NCI-H2081 (cell line): ENCODE measurements at regions not wholly inside any gene's neighbourhood (a gene's known extent, or its start where the extent isn't known, plus 50 kb on each side); places are given as distances from the start of the nearest gene placed in this dataset.
"Not testable (repeated sequence)": the region's sequence is repeated elsewhere in the genome, so short reads cannot be mapped to it uniquely, and the experiment has no call there.

Experiments
- DNase-seq, 2 experiments: peaks; one replicate each; lab custom pipeline; 2025; lab: John Stamatoyannopoulos, UW

DNA sequence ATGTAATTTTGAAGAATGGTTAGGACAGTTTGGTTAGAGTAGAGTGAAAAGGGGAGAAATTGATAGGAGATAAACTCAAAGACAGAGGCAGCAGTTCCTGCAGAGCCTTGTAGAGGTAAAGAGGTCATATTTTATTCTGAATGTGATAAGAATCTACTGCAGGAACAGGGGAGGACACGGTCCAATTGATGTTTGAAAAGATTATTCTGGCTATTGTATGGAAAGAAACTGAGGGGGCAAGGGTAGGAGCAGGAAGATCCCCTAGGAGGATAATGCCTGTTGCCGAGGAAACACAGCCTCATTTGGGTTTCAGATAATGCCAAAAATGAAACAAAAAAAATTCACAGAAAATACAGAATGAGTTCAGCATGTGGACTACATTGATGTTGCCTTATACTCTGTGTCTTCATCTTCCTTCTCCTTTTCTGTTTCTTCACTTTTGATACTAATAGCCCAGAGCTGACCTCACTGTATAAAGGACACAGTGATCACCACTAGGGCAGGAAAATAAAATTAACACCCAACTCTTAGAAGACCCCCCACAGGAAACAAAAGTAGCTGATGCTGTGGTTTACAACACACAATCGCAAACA is 454.6 kb upstream of the UBE2E2 start:
- DNase-seq, result no peak

DNA sequence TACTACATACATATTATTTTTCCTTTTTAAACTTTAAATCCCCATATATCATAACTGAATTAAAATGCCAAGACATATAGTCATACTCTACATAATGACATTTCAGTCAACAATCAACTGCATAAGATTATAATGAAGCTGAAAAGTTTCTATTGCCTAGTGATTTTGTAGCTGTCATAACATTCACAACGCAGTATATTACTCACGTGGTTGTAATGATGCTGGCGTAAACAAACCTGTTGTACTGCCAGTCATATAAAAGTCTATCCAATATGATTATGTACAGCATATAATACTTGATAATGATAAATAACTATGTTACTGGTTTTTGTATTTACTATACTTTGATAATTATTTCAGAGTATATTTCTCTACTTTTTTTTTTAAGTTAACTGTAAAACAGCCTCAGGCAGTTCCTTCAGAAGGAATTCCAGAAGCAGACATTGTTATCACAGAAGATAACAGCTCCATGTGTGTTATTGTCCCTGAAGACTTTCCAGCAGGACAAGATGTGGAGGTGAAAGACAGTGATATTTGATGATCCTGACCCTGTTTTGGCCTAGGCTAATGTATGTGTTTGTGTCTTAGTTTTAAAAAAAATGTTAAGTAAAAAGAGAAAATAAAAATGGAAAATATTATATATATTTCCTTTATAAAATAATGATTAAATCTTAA is 443.4 kb upstream of the UBE2E2 start:
- DNase-seq, result no peak

GRCh38 chr3:22765679-22766078 is 437.4 kb upstream of the UBE2E2 start:
- DNase-seq, result no peak

- DNase-seq, result no peak
Measured at GRCh38 chr3:22777834-22778233, 425.3 kb upstream of the UBE2E2 start.

DNA sequence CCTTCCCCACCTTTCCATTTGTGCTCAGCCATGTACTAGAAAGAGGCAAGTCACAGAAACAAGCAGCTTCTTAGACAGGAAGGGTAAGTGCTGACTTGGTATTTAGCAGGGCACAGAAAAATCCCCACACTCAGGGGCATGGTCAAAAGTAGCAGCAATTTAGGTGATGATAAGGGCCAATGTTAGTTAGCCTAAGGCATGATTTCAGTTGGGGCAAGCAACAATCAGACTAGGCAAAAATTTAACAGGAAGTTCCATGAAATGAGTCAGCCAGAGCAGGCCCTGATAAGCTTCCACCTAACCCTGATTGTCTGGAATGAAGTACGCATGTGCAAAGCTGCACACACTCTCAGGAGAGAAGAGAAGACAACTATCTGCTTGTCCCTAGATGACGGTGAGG is 423.4 kb upstream of the UBE2E2 start:
- no peak for DNase-seq

DNA sequence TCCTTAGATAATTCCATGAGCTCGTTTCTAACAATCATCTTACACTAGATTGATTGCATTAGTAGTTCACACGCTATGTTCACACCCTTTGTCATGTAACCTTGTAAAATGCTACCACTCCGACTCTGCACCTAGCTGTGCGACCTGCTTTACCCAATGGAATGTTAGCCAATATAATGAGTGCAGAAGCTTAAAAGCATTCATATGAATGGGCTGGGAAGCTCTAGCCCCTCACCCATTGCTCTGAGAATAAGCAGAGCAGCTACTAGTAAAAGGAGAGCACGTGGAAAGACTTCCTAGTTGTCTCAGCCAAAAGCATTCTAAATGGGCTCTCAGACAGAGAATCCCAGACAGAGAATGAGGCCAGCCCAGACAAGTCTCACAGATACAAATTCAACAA is 410.6 kb upstream of the UBE2E2 start:
- DNase-seq, result no peak

DNA sequence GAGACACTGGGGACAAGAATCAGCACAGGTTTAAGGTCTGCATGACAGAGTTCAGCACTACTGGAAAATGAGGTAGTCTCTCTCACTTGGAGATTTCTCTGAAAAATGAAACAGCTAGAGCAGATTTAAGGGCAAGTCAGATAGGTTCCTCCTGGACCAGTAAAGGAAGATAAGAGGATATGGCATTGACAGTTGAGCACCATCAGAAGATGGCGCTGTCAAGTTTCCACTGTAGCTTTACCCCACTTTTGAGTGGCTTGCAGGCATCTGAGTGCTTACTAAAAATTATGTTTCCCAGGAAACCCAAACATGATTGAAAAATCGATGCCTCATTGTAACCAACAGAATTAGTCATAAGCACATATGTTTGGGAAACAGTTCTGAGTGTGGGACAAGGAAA is 407.2 kb upstream of the UBE2E2 start:
- no peak for DNase-seq

DNA sequence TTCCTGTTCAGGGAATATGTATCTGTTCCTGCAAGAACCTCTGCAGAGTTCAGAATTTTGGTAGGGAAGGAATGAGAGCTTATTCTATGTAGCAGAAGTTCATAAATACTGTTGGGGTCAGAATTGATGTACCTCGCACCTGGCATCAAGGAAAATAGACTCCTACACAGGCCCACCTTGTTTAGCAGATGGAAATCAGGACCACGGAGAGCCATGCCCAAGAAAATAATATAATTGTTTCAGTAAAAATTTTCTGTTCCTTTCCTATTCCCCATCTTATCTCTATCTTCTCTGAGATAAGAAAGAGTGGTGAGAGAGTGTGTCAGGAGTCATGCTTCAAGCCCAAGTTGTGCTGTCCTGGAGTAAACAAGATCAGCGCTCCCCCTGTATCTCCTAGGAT is 404.7 kb upstream of the UBE2E2 start:
- no peak for DNase-seq

GRCh38 chr3:22819209-22819608 is 383.9 kb upstream of the UBE2E2 start:
- DNase-seq, result no peak

DNA sequence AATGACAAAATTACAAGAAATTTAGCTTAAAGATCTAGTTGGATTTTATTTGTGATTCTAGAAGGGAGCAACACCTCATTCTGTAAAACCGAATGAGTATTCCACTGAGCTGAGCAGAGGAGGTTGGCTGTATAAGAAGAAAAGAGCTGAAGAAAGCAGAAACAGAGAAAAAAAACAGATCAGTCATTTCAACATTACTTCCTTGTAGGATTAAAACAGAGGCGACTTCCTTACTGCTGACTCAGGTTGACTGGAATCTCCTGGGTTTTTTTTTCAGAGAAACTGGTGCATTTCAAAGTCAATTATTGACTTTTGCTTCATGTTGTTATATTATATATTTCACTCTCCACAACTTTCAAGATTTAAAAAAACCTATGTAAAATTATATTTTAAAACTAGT is 368.1 kb upstream of the UBE2E2 start:
- DNase-seq, result no peak

DNA sequence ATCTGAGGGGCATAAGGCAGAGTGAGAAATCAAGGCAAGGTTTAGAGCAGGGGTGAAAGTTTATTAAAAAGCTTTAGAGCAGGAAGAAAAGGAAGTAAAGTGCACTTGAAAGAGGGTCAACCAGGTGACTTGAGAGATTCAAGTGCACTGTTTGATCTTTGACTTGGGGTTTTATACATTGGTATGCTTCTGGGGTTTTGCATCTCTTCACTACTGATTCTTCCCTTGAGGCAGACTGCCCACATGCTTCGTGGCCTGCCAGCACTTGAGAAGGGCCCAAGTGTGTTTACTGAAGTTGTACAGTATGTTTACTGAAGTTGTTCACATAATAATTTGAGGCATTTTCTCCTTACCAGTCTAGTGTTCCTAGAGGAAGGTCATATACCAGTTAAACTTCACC is 367.0 kb upstream of the UBE2E2 start:
- no peak for DNase-seq

- DNase-seq, result no peak
Measured at GRCh38 chr3:22843854-22844253, 359.3 kb upstream of the UBE2E2 start.

DNA sequence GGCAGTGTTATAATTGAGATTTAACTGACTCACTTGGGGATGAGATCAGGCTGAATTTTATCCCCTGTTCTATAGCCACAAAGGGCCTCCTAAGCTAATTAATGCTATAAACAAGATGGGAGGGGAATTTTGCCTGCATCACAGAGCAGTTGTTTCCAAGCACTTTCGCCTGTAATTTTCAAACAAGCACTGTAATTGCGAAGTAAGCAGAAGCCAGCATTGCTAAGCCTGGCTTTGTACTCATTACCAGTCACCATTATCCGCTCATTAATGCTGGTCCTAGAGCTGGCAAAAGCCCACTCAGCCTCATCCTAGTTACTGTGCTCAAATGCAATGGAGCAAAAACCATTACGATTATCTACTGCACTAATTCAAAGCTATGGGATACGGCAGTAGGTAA is 356.6 kb upstream of the UBE2E2 start:
- no peak for DNase-seq

DNA sequence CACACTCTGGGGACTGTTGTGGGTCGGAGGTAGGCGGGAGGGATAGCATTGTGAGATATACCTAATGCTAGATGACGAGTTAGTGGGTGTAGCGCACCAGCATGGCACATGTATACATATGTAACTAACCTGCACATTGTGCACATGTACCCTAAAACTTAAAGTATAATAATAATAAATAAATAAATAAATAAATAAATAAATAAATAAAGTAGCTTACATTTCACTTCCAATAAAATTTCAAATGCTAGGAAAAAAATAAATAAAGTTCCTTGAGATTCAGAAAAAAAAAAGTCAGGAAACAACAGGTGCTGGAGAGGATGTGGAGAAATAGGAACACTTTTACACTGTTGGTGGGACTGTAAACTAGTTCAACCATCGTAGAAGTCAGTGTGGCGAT is 353.5 kb upstream of the UBE2E2 start:
- DNase-seq, result not testable (repeated sequence)

DNA sequence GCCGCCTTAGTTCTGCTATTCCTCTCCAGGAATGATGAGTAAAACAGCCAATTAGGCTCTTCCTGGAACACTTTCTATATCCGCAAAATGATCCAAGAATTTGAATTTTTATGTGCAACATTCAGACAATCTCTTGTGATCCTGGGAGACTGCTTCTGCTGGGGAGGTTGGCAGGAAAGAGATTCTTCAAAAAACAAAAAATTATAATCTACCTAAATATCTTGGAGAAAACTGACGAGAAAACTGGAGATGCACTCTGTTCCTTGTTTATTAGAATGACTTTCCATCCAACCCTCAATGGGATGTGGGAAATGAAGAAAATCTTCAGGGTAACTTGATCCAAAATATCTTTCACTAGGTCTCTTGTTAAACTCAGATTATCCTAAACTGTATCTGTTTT is 346.3 kb upstream of the UBE2E2 start:
- no peak for DNase-seq

DNA sequence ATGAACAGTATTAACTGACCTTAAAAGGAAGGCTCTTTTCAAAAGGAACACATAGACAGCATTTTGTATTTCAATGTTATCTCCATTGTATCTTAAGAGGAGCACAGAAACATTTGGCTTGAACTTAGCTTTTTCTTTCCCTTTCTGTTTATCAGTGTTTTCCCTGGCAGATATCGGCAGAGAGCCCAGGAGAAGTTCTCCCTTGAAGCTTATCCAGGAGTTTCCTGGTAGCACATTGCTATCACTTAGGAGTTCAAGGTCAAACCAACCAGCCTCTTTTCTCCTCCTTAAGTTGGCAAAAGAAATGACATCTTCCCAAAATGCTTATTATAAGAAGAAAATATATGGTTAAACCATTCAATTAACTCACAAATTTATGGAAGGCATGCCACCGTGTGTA is 344.6 kb upstream of the UBE2E2 start:
- DNase-seq, result no peak

DNA sequence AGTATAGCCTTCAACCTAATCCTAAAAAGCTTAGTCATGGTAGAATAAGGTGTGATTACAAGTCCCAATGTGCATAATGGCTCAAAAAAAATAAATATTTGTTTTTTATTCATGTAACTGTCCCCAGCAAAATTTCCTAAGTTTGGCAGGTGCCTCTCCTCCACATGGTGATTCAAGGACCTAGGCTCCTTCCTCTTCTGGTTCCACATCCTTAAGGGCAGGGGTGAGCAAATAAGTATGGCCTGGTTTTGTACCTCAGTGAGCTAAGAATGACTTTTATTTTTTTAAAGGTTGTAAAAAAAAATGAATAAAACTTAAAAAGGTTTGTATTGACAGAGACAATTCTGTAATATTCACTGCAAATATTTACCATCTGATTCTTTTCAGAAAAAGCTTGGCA is 343.5 kb upstream of the UBE2E2 start:
- DNase-seq, result no peak

- DNase-seq, result no peak
Measured at GRCh38 chr3:22861426-22861825, 341.7 kb upstream of the UBE2E2 start.

DNA sequence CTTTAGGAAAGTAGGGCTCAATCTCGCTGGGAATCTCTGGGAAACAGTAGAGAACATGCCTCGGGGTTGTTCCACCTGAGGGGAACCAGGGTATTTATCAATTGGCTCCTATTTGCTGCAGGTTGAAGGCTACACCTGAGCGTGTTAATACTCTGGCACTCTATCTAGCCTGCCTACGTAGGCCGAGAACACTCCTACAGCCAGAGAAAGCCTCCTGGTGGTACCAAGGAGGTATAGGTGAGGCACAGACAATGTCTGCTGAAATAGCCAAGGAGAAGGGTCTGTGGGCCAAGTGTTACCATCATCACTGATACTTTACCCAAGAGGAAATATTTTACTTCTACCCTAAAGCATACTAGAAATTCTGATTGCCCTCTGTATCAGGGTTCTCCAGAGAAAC is 341.0 kb upstream of the UBE2E2 start:
- DNase-seq, result no peak

GRCh38 chr3:22882834-22883233 is 320.3 kb upstream of the UBE2E2 start:
- DNase-seq, result not testable (repeated sequence)

DNA sequence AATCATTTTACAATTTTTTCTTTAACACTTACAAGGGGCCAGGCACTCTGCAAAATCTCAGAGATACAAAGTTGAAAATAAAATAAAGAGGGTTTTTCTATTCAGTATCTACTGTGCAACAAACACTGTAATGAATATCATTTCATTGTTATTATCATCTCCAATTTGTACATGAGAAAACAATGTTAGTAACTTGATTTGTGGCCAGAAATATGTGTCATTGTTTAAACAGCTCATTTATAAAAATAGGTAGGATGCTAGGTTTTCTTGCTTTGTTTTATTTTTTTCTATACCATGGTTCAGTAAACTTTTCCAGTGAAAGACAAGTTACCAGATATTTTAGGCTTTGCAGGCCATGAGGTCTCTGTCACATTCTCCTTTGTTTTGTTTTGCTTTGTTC is 318.1 kb upstream of the UBE2E2 start:
- DNase-seq, result no peak

DNA sequence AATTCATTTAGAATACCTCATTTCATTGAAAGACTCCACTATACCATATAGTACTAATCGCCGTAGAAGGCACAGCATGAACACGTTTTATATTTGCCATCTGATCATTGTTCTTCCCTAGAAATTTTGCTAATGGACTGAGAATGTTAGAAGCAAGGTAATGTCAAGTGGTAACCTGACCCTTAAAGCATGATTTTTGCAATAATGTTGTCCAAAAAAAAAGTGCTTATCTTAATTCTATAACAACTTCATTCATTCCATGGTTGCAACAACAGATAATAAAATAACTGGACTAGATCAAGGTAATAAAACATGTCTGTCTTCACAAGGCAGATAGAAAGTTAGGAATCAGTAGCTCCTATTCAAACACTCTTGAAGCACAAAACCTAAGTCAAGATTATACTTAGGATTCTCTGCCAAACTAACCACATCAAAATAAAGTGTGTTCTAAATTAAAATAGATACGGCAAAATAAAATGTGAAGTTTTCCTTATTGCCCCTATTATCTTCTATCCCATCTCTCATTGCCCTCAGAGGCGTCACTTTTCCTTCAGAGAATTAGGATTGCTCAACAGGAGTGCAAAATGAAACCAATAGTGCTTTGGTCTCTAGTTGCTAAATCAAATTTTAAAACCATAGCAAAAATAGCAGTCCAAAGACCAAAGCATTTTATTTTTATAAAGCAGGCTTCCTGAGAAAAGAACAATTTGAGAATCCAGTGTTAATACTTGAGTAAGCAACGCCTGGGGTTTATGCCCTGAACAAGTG is 317.4 kb upstream of the UBE2E2 start:
- DNase-seq, result no peak

DNA sequence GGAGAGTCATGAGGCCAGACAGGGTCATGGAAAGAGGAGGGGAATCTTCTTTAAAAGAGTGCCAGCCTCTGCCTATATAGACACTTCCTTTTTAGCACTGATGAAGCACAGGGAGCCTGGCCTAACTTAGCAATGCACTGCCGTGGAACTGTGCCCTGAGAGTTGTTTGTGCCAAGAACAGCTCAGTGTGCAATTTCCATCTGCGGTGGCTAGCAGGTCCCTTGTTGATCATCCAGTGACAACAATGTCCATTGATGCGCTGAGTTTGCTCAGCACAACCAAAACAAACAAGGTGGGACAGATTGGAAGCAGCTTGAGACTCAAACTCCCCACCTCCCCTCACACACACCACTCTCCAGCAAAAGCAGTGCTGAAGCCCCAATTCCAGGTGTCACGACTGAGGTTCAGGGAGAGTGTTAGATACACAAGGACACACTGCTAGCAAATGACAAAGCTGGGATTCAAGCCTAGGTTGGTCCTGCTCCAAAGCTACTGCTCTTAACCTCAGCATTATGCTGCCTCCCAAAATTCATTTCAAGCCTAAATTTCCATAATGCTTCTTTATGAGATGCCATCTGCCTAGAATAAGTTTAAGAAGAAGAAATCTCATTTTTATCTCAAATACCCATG is 316.6 kb upstream of the UBE2E2 start:
- peak in 1 of 2 experiments; percentile 46 for DNase-seq
